Heart right ventricle (tissue), 16 donors: ENCODE measurements at regions not wholly inside any gene's neighbourhood (a gene's known extent, or its start where the extent isn't known, plus 50 kb on each side); places are given as distances from the start of the nearest gene placed in this dataset.

Experiments used
- ATAC-seq, 8 donors: fragments of 200-7000 bp; cut with Tn5 transposase; one replicate each; pipeline ENCODE4 v1.9.1; 2020; ENCODE audit warnings: mild to moderate bottlenecking in 8 of 8, moderate library complexity in 8 of 8, moderate number of reproducible peaks in 1 of 8
- DNase-seq, 2 donors: peaks; one replicate each; pipeline ENCODE4 v3.0.0-alpha.2; 2020
- H3K27ac ChIP-seq, 10 donors: fragments of 200-600 bp; sonication (generic) in 2 of 10; one replicate each; pipeline versions ENCODE4 v1.5.0 to v1.8.0; 2020 to 2022; ENCODE audit warnings: mild to moderate bottlenecking in 3 of 10
- H3K27me3 ChIP-seq, 7 donors: fragments of 200-600 bp; one replicate each; pipeline ENCODE4 v1.8.0; 2021 to 2022; ENCODE audit warnings: mild to moderate bottlenecking in 2 of 7
- H3K36me3 ChIP-seq, 9 donors: fragments of 200-600 bp; sonication (generic) in 1 of 9; one replicate each; pipeline versions ENCODE4 v1.5.0 to v1.8.0; 2020 to 2022; ENCODE audit warnings: mild to moderate bottlenecking in 2 of 9
- H3K4me1 ChIP-seq, 9 donors: fragments of 200-600 bp; sonication (generic) in 1 of 9; one replicate each; pipeline versions ENCODE4 v1.5.0 to v1.8.0; 2020 to 2022; ENCODE audit warnings: mild to moderate bottlenecking in 4 of 9
- H3K4me3 ChIP-seq, 10 donors: fragments of 200-600 bp; sonication (generic) in 2 of 10; one replicate each; pipeline versions ENCODE4 v1.5.0 to v1.8.0; 2020 to 2022; ENCODE audit warnings: mild to moderate bottlenecking in 7 of 10, moderate library complexity in 2 of 10
- H3K9me3 ChIP-seq, 11 donors: fragments of 200-600 bp in 10 of 11; sonication (generic) in 2 of 11; one replicate each; pipeline versions ENCODE4 v1.5.0 to v1.8.0; 2013 to 2022; ENCODE audit warnings: mild to moderate bottlenecking in 2 of 11, control low read depth in 1 of 11, moderate library complexity in 1 of 11
- WGBS, 2 donors: extraction: QIAGEN DNeasy Blood & Tissue Kit; methylation state at CpG; one replicate each; pipeline ENCODE4 v1.1.7; 2013; ENCODE audit warnings: inconsistent platforms in 1 of 2; 5-methylcytosine and 5-hydroxymethylcytosine counted together
- intact Hi-C, 10 donors: fragments of 100-400 bp; cut with DNase I; formaldehyde crosslinking; loops; one replicate each; pipeline versions ENCODE4 v1.11.1 to v1.14.2; 2022
- TF ChIP-seq, protein P1 (sequence below), 9 donors: fragments of 200-600 bp; sonication (generic) in 2 of 9; IDR thresholded peaks; one replicate each; pipeline versions ENCODE4 v1.5.0 to v1.8.0; 2021 to 2022; ENCODE audit warnings: antibody characterized with exemption in 9 of 9, mild to moderate bottlenecking in 5 of 9, moderate library complexity in 1 of 9
- donor health status: Arrhythmogenic right ventricular cardiomyopathy.
- donor health status: ischemic (EF 13 %, LVEDD 7.1; RV severe dilation, severe dysfunction).
- donor health status: healthy with polysubstance abuse.
- donor health status: DM: no; HTN: yes; CAD: no.
- donor health status: DM: no; HTN: no; CAD: no.
- donor health status: ischemic (EF 25% LVEDD 6.9; RV normal size, moderate dysfunction).
- donor health status: ischemic (EF 25% LVEDD 5.7; RV mildly dilated, moderate dysfunction).
- donor health status: healthy.
- donor health status: DM: yes; HTN: yes; CAD: no.
- donor health status: Ischemic cardiomyopathy.
- donor health status: ischemic (EF 35%, LVEDD 5.7; RV mildly dilated, moderate dysfunction).
- donor health status: nonischemic (EF 11% LVEDD 7.7; RV severe dilation, severe dysfunction).
- donor health status: DM: yes; HTN: yes; CAD: no.
- donor health status: PGD.
- donor health status: ischemic (EF 29% LVEDD 5.4; RV normal size, mild dysfunction).
- donor health status: nonischemic (EF 23%, LVEDD 6.1; RV moderate dilation, normal function).

DNA sequence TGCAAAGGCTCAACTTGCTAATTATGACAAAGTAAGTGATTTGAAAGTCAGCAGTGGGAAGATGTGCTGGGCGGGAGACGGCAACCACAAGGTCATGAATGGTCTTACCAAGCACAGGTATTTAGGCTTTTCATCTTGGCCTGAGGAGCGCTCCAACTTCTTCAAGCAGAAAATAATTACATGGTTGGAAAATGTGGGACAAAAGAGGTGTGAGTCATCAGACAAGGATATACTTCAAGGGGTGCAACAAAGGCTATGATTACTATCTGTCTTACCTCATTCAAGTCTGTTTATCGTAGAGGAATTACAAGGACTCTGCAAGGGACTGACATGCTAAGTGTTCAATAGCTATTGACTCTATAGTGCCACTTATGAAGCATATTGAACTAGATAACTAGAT lies 2005.7 kb downstream of the MRPL39 start:
- intact Hi-C loops: no loop called here
- no peaks in the 10 kb centered on the region for H3K4me1 ChIP-seq

DNA sequence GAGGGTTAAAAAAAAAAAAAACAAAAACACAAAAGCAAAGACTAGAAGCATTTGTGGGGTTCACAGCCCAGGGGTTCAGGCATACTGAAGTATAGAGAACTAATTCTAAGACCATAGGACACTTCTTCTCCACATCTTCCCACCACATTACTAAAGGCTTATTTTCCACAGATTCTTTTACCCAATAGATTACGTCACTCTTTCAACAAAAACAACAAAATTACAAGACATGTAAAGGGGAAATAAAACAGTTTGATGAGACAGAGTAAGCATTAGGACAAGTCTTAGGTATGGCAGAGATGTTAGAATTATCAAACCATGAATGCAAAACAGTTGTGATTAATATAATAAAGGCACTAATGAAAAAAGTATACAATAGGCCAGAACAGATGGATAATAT lies 2013.7 kb downstream of the MRPL39 start:
- no peaks in the 10 kb centered on the region for H3K36me3 ChIP-seq
- TF ChIP-seq, protein P1, sequence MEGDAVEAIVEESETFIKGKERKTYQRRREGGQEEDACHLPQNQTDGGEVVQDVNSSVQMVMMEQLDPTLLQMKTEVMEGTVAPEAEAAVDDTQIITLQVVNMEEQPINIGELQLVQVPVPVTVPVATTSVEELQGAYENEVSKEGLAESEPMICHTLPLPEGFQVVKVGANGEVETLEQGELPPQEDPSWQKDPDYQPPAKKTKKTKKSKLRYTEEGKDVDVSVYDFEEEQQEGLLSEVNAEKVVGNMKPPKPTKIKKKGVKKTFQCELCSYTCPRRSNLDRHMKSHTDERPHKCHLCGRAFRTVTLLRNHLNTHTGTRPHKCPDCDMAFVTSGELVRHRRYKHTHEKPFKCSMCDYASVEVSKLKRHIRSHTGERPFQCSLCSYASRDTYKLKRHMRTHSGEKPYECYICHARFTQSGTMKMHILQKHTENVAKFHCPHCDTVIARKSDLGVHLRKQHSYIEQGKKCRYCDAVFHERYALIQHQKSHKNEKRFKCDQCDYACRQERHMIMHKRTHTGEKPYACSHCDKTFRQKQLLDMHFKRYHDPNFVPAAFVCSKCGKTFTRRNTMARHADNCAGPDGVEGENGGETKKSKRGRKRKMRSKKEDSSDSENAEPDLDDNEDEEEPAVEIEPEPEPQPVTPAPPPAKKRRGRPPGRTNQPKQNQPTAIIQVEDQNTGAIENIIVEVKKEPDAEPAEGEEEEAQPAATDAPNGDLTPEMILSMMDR (IDR thresholded peaks at IDR 0.05): no peak
- intact Hi-C loops: no loop called here
- no peaks in the 10 kb centered on the region for H3K27me3 ChIP-seq
- ATAC-seq (no peak), DNase-seq (no peak)
- WGBS, 2 donors: 78 to 79% methylated on average over 1 of the region's 1 CpG
- H3K27ac ChIP-seq: no peak overlapping the region
- no peaks in the 10 kb centered on the region for H3K4me1 ChIP-seq
- no peak overlapping the region for H3K4me3 ChIP-seq
- no peaks in the 10 kb centered on the region for H3K9me3 ChIP-seq

More for the DNA sequence above, 2005.7 kb downstream of the MRPL39 start:
- no peaks in the 10 kb centered on the region for H3K27me3 ChIP-seq
- ATAC-seq: no peak
- TF ChIP-seq, protein P1 (IDR thresholded peaks at IDR 0.05): no peak
- WGBS, 2 donors: 88 to 89% methylated on average over 4 of the region's 4 CpGs
- no peak for DNase-seq
- peaks cover 0 to 3% (median 0%) of the 10 kb centered on the region in 11 donors for H3K9me3 ChIP-seq
- no peak overlapping the region for H3K27ac ChIP-seq
- no peaks in the 10 kb centered on the region for H3K36me3 ChIP-seq
- no peak overlapping the region for H3K4me3 ChIP-seq

GRCh38 chr21:23585419-23585818 lies 2021.9 kb downstream of the MRPL39 start:
- Histone ChIP-seq H3K36me3 (no peaks in the 10 kb centered on the region), H3K27ac (no peak overlapping the region), H3K4me3 (no peak overlapping the region), H3K4me1 (no peaks in the 10 kb centered on the region), H3K9me3 (no peaks in the 10 kb centered on the region), H3K27me3 (no peaks in the 10 kb centered on the region)
- 59 to 68% methylated on average over 2 of the region's 2 CpGs for WGBS, 2 donors
- ATAC-seq (no peak), DNase-seq (no peak)
- TF ChIP-seq, protein P1 (IDR thresholded peaks at IDR 0.05): no peak
- intact Hi-C loops: no loop called here

- TF ChIP-seq, protein P1 (IDR thresholded peaks at IDR 0.05): no peak
- Histone ChIP-seq H3K4me3 (no peak overlapping the region), H3K27me3 (no peaks in the 10 kb centered on the region), H3K27ac (no peak overlapping the region), H3K9me3 (no peaks in the 10 kb centered on the region), H3K4me1 (no peaks in the 10 kb centered on the region), H3K36me3 (no peaks in the 10 kb centered on the region)
- intact Hi-C loops: no loop called here
- no peak for ATAC-seq
- DNase-seq: no peak
These were observed 2027.7 kb downstream of the MRPL39 start for GRCh38 chr21:23579573-23579972.

- DNase-seq (no peak), ATAC-seq (no peak)
- no peaks in the 10 kb centered on the region for H3K9me3 ChIP-seq
- no peak overlapping the region for H3K4me3 ChIP-seq
- H3K27ac ChIP-seq: no peak overlapping the region
- H3K27me3 ChIP-seq: no peaks in the 10 kb centered on the region
- TF ChIP-seq, protein P1 (IDR thresholded peaks at IDR 0.05): no peak
- 68 to 71% methylated on average over 1 of the region's 1 CpG for WGBS, 2 donors
- intact Hi-C loops: no loop called here
- no peaks in the 10 kb centered on the region for H3K36me3 ChIP-seq
- no peaks in the 10 kb centered on the region for H3K4me1 ChIP-seq
These were observed 2029.3 kb downstream of the MRPL39 start for GRCh38 chr21:23578027-23578426.
